ENCODE measurements at regions not wholly inside any gene's neighbourhood (a gene's known extent, or its start where the extent isn't known, plus 50 kb on each side); places are given as distances from the start of the nearest gene placed in this dataset.

GRCh38 chr6:87837876-87838275 is 135.8 kb upstream of the AKIRIN2 start:
- no peak for TF ChIP-seq EZH2 (IDR thresholded peaks at IDR 0.05; ENCODE audit: borderline replicate concordance, low read depth, low read length, poor library complexity, severe bottlenecking)
- TF ChIP-seq CTCF (conservative IDR thresholded peaks at IDR 0.05; ENCODE audit: low read depth, low read length): no peak
